Hepatic stellate cell (primary cell): ENCODE measurements at regions not wholly inside any gene's neighbourhood (a gene's known extent, or its start where the extent isn't known, plus 50 kb on each side); places are given as distances from the start of the nearest gene placed in this dataset.
"Not testable (repeated sequence)": the region's sequence is repeated elsewhere in the genome, so short reads cannot be mapped to it uniquely, and the experiment has no call there.

Experiments used
- DNase-seq: peaks from one replicate; pipeline ENCODE4 v3.0.0; 2011; ENCODE audit warnings: low spot score

DNA sequence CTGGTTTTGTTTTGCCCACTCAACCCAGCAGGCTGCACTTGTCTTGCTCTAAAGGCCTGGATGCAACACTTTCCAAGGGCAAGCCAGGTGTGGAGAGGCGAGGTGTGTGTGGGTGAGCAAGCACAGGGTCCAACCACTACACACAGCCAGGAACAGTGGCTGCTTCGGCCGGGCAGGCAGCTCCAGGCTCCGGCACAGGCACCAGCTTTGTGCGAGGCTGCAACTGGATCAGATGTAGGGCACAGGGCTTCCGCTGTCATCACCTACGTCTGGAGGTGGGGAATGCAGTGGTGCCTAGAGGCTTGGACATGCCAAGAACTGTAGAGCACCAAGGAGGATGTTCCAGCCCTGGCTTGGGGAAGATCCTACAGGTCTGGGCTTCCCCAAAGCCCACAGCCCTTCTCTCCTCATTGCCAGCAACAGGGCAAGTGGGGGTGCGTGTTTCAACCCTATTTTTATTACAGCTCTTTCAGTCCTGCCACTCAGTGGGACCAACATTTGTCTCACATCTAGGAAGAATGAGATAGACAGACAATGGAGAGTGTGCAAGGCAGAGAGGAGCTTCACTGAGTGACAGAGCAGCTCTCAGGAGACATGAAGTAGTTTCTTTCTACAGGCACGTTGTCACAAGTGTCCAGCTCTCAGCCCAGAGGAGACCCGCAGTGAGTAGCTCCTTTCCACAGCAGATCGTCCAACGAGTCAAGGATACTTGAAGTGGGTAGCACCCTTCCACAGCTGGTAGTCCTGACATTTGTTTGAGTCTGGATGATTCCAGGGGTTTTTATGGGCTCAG is 622.2 kb downstream of the CDH9 start:
- DNase-seq = no peak

GRCh38 chr5:26390608-26391007 is 647.8 kb downstream of the CDH9 start:
- no peak for DNase-seq

DNA sequence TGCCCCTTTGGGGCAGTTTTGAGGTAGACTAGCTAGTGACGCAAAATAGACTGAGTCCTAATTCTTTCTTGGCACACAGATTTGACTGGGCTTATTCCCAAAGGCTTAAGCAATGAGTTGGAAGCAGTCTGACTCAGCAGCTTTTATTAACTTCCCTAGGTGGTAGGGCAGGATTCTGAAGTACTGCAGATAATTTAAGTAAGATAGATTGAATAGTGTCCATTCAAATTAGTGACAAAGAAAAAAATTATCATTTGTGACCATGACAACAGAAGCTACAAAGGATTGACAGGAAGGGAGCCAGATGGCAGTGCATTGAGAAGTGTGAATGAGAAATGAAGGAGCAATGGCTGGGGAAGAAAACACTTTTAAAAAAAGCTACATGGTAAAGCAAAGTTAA is 649.4 kb downstream of the CDH9 start:
- DNase-seq = no peak

- DNase-seq = no peak
Observed at GRCh38 chr5:26386532-26386931, 651.9 kb downstream of the CDH9 start.

DNA sequence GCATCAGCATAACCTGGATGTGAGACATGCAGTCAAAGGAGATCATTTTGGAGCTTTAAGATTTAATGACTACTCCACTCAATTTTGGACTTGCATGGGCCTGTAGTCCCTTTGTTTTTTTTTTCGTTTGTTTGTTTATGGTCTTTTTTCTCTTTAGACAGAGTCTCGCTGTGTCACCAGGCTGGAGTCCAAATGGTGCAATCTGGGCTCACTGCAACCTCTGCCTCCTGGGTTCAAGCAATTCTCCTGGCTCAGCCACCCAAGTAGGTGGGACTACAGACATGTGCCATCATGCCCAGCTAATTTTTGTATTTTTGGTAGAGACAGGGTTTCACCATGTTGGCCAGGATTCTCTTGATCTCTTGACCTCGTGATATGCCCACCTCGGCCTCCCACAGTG is 673.8 kb downstream of the CDH9 start:
- not testable (repeated sequence) for DNase-seq

DNA sequence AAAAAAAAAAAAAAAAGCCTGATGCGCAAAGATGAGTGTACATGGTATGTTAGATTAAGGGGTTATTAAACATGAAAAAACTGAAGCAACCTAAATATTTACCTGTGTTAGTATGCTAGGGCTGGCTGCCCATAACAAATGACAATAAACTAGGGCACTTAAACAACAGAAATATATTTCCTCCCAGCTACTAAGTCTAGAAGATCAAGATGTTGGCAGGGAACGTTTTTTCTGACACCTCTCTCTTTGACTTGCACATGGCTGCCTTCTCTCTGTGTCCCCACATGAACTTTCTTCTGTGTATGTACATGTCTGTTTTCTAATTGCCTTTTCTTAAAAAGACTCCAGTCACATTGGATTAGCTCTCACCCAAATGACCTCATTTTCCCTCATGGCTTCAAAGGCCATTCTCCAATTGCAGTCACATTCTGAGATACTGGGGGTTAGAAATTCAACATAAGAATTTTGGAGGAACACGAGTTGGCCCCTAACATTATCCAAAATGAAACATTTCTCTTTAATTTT is 694.5 kb downstream of the CDH9 start:
- DNase-seq = no peak

- DNase-seq = no peak
Observed at GRCh38 chr5:26339576-26339975, 698.8 kb downstream of the CDH9 start.

DNA sequence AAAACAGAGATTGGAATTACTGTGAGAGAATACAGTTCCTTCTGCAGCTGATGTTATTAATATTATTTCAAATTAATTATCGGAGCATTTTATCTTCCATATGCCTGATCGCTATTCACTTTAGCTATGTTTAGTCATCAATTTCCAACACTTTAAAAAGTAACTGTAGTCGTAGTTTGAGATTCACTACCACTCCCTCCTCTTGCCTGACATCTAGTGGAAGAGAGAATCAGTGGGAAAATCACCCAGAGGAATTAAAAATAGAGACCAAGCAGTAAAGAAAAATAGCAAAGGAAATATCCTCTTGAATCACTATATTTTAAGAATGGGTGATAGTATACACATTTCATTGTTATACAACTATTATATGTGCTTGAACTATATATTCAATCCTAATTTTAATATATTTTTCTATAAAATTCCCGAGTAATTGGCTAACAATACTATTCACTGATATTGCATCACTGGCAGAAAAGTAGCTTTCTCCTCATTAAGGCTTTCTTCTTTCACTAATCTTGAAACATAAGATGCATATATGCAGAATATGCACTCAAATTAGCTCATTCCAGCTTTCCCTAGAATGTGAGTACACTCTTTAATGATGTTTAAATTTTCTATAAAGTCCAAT is 708.7 kb downstream of the CDH9 start:
- no peak for DNase-seq

GRCh38 chr5:26326153-26326759 is 712.1 kb downstream of the CDH9 start:
- DNase-seq = no peak

- not testable (repeated sequence) for DNase-seq
Observed at GRCh38 chr5:26325432-26325831, 713.0 kb downstream of the CDH9 start.

DNA sequence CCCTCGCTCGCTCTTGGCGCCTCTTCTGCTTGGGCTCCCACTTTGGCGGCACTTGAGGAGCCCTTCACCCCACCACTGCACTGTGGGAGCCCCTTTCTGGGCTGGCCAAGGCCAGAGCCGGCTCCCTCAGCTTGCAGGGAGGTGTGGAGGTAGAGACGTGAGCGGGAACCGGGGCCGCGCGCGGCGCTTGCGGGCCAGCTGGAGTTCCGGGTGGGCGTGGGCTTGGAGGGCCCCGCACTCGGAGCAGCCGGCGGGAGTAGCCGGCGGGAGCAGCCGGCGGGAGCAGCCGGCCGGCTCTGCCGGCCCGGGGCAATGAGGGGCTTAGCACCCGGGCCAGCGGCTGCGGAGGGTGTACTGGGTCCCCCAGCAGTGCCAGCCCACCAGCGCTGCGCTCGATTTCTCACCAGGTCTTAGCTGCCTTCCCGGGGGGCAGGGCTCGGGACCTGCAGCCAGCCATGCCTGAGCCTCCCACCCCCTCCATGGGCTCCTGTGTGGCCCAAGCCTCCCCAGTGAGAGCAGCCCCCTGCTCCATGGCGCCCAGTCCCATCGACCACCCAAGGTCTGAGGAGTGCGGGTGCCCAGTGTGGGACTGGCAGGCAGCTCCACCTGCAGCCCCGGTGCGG is 714.0 kb downstream of the CDH9 start:
- not testable (repeated sequence) for DNase-seq

DNA sequence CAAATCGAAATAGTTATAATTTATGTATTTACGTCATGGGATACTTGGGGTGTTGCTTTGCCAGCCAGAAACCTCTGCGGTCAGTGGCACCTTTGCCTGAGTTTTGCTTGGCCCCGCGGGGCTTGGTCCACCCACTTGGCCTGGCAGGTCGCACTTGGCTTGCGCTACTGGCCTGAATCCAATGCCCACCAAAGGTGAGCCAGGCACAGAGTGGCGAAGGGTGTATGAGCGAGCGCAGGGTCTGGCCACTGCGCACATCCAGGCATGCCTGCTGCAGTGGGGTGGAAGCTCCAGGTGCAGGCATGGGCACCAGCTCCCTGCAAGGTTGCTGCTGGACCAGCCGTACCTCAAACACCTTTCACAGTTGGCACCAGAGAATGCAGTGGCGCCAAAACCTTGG is 714.6 kb downstream of the CDH9 start:
- DNase-seq = no peak

- DNase-seq = no peak
Observed at GRCh38 chr5:26321278-26321677, 717.1 kb downstream of the CDH9 start.

- no peak for DNase-seq
Observed at GRCh38 chr5:26310415-26310814, 728.0 kb downstream of the CDH9 start.

- no peak for DNase-seq
Observed at GRCh38 chr5:26295541-26295940, 742.8 kb downstream of the CDH9 start.

GRCh38 chr5:26282190-26282589 is 756.2 kb downstream of the CDH9 start:
- DNase-seq = no peak

- DNase-seq = no peak
Observed at GRCh38 chr5:26278078-26278477, 760.3 kb downstream of the CDH9 start.

DNA sequence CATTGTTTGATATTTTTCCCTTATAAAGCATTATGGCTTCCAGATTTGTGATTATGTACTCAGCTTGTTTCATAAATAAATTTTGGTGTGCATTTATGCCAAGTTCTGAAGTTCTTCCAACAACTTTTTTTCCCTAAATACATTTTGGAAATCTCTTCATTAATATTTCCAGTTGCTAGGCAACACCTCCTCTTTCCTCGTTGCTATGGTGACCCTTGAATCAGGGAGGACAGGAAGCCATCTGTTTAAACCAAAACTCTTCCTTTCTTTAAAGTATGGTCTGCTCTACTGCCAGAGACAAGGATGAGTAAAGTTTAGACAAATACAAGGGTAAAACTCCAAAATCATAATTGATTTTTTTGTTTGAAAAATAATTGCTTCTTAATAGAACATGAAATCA is 779.3 kb downstream of the CDH9 start:
- DNase-seq = no peak

DNA sequence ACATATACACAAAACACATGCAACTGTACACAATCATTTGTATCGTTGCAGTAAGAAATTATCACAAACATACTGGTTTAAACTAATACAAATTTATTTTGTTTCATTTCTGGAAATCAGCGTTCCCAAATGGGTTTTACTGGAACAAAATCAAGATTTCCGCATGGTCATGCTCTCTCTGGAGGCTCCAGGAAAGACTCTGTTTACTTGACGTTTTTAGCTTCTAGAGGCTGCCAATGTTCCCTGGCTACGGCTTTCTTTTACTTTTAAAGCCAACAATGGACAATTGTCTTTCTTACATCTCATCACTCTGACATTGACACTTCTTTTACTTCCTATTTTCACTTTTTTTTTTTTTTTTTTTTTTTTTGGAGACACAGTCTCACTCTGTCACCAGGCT is 793.1 kb downstream of the CDH9 start:
- no peak for DNase-seq

- no peak for DNase-seq
Observed at GRCh38 chr5:26239588-26239987, 798.8 kb downstream of the CDH9 start.

DNA sequence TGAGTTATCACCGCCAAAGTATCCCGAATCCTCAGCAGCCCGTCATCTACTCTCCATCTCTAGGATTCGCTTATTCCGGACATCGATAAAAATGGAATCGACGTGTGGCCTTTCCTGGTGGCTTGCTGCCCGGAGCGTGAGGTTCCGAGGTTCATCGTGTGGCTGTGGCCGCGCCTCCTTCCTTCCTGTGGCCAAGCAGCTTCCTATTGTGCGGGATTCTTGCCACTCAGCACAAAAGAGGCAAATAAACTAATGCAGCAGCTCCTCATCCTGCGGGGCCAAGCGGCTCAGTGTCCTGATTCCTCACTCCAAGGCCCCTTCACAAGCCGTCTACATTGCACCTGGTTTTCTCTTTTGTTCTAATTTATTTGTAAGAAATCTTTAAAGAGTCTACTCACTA is 800.9 kb downstream of the CDH9 start:
- DNase-seq = no peak

GRCh38 chr5:26236936-26237335 is 801.5 kb downstream of the CDH9 start:
- no peak for DNase-seq

- DNase-seq = no peak
Observed at GRCh38 chr5:26232706-26233105, 805.7 kb downstream of the CDH9 start.
